Peyer's patch (tissue), 4 donors: ENCODE measurements at regions not wholly inside any gene's neighbourhood (a gene's known extent, or its start where the extent isn't known, plus 50 kb on each side); places are given as distances from the start of the nearest gene placed in this dataset.

Experiments
- CTCF ChIP-seq, 6 experiments: fragments of 450-650 bp in 4 of 6; fragments of 200-600 bp in 2 of 6; sonication (generic) in 1 of 6; IDR thresholded peaks; one replicate each; pipeline ENCODE4 v1.5.1; 2017 to 2019; ENCODE audit warnings: antibody characterized with exemption in 6 of 6, mild to moderate bottlenecking in 3 of 6, moderate library complexity in 1 of 6
- POLR2A ChIP-seq, 2 donors: fragments of 450-650 bp; IDR thresholded peaks; one replicate each; pipeline ENCODE4 v1.5.1; 2017; ENCODE audit warnings: antibody characterized with exemption in 2 of 2, mild to moderate bottlenecking in 2 of 2, moderate library complexity in 2 of 2

GRCh38 chr4:83748711-83749110 is 212.8 kb downstream of the GPAT3 start:
- no peak for TF ChIP-seq POLR2A (IDR thresholded peaks at IDR 0.05)
- TF ChIP-seq CTCF (IDR thresholded peaks at IDR 0.05), result no peak
